ENCODE measurements at regions not wholly inside any gene's neighbourhood (a gene's known extent, or its start where the extent isn't known, plus 50 kb on each side); places are given as distances from the start of the nearest gene placed in this dataset.

DNA sequence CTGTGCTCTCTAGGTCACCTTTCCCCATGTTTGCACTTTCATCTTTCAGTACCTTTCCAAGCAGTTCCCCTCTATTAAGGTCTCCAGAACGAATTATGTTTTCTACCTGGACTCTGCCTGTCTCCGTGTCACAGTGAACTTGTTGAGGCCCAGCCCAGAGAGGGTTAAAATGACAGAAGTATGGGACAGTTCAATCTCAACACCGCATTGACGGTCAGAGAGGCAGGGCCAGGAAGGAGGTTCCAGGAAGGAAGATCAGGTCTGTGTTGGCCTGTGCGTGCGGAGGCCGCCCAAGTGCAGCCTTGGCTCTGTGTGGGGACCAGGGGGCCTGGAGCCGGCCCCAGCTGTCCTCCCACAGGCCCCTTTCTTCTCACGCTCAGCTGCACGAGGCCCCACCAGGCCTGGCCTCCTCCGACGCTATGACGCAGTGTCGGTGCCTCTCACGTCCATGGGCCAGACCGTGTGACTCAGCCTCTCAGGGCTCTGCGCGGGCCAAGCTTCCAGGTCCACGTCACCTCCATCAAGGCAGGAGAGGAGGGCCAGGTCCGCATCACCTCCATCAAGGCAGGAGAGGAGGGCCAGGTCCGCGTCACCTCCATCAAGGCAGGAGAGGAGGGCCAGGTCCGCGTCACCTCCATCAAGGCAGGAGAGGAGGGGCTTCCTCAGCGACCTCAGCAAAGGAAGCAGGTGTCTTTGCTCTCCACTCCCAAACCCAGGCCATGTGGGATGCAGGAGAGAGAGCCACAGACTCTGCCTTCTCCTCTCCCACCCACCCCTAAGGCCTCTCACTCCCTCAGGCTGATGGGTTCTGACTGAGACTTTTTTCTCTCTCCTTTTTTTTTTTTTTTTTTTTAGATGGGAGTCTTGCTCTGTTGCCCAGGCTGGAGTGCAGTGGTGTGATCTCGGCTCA lies 83.1 kb downstream of the CPN2 start:
- no peak for DNase-seq

DNA sequence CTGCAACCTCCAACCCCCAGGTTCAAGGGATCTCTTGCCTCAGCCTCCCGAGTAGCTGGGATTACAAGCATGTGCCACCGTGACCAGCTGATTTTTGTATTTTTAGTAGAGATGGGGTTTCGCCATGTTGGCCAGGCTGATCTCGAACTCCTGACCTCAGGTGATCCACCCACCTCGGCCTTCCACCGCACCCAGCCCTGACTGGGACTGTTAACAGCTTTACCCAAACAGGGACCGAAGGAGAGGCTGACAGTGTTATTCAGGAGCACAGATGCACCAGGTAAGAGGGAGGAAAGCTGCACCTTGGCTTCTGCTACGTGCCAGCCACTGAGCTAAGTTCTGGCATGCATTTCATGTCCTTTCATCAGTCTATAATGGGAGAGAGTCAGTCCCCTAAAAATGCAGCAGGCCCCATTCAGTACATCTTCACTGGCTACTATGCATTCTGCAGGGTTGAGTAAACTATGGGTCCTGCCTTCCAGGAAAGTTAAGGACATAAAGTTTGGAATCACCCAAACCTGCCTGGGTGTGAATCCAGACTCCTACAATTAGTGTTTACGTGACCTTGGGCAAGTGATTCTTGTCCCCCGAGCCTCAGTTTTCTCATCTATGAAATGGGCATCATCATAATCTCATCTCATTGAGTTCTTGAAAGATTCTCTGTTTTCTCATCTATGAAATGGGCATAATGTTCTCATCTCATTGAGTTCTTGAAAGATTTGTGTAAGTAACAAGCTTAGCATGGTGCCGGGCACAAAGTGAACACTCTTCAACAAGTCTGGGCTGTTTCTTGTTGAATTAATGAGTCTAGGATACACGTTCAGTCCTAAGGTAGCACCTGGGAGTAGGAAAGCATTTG lies 82.2 kb downstream of the CPN2 start:
- DNase-seq, result no peak

DNA sequence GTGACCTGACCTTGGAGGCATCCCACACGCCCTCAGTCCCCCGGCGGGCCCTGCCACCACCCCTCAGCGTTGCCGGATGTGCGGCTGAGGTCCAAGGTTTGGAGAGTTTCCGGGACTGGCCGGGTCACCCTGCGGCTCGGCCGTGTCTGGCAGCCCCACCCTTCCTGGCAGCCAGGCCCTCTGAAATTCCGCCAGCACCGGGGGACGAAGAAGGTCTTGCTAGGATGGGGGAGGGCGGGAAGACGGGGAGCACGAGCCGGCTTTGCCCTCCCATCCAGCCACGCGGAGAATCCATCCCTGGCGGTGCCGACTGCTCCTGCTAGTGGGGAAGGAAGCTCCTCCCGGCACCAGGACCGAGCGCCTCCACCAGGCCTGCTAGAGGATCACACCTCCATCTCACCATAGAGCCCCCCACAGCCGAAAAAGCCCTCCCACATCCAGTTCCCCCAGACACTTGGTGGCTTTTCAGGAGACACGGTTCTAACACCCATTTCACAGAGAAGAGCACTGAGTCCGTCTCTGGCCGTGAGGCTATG lies 81.5 kb downstream of the CPN2 start:
- no peak for DNase-seq

DNA sequence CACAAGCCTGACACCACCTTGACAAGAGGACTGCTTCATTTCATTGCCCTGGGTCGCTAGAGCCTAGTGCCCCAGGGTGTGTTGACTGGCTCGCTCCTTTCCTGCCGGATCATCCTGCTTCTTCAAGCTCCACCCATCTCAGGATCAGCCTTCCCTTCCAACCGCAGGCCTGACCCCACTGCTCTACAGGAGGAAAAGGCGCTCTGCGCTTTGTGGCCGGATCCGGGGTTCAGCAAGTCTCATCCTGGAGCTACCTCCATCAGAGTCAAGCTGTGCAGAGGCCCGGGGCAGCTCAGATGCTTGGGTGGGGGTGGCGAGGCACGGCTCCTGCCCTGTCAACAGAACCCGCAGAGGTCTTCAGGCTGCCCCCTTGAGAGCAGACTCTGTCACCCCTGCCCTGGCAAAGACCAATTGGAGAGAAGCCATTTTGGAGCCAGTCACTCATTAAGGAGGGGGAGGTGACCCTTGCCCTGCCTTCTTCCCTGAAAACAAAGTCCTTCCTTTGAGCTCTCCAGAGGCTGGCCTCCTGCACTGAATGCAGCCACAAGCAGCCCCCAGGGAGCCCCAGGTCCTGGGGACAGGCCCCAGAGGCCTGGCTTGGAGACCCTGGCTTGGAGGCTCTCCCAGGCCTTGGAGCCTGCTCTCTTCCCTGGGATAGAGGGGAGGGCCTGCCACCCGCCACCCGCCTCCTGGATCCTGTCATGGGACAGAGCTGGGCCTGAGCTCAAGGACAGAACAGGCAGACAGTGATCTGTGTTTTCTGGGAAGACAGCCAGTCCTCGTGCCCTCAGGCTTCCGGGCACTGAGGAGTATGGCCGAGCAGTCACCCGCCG lies 80.3 kb downstream of the CPN2 start:
- no peak for DNase-seq

DNA sequence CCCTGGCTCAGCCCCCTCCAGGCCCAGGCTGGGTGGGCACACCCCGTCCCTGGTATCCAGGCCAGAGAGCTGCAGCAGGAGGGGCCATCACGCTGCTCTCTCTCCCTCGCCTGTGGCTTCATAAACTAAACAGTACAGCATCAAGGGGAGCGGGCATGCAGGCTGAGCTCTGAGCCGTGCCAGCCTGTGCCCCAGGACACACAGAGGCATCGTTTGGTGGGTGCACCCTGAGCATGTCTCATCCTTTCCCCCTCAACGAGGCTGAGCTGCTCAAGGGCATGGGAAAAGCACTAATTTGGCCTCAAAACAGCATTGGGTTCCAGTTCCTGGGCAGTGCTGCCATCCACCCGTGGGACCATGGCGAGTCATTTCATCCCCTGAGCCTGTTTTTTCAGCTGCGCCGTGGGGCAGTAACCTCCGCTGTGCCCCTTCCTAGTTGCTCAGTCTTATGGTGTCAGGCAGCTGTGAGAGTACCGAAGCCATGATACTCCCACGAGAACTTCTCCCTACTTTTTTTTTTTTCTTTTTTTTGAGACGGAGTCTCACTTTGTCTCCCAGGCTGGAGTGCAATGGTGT lies 79.6 kb downstream of the CPN2 start:
- no peak for DNase-seq

DNA sequence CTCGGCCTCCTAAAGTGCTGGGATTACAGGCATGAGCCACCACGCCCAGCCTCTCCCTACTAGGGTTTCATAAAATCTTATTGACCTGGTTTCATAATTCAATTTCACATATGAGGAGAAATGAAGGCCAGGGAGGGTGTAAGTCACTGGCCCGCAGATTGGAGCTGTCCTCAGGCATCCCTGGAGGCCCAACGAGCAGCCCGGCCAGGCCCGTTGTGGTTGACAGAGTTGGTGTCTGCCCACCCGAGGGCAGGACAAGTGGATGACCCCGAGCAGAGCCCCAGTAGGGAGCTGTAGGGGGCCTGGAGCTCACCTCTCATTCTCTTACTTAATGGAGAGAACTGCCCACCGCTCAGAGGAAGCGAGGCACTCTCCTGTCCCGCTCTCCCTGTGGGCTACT lies 78.9 kb downstream of the CPN2 start:
- DNase-seq, result no peak

DNA sequence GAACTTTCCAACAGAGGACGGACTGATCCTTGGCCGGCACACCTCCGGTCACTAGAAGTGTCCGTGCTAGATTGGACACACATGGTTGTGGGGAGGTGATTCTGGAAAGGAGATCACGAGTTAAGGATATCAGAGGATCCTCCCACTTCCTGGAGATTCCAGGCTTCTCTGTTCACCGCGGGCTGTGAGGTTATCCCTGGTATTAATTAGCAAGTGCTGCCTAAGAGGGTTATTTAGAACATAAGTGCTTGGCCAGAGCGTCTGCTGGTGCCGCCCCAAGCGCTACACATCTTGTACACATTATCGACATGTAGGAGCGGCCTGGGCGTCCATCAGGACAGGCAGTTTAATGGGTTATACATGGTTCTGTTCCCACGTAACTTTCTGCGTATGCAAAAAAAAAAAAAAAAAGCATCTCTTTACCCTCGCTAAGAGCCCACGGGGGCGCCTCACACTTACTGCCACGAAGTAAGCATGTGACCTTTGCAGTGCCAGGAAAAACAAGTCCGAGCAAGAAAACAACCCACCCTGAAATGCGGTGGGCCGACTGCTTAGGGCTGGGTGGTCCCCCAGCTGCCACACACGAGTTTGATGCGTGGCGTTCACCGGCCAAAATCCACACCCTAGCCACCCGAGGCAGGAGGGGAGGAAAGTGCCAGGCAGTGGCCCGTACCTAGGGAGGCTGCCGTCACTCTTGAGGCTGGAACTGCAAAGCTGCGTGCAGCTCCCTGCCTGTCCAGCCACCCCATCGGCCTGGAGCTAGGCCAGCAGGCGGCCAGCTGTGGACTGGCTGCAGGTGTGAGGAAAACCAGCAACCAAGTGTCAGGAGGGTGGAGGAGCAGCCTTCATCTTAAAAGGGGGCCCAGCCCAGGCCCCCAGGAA lies 78.0 kb downstream of the CPN2 start:
- no peak for DNase-seq

DNA sequence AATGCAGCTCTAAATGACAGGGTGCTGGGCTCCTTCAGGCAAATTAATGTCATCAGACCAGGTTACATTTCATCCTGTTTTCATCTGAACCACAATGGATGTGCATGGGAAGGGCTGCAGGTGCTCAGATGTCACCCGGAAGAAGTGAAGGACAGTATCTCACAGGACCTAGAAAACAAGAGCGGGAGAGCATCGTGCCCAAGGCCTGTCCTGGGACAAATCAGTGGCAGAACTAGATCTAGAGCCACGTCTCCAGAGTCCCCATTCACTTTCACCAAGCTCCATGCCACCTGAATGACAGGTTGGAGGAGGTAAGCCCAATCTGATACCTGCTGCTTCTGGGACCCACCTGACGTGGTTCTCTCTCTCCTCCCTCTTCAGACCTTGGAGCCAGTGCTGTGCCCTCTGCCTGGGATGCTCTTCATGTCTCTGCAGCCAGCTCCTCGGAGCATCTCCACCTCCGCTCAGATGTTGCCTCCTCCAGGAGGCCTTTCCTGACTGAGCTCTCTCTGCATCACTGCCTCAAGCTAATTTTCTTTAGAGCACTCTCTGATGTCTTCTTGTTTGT lies 77.3 kb downstream of the CPN2 start:
- no peak for DNase-seq

DNA sequence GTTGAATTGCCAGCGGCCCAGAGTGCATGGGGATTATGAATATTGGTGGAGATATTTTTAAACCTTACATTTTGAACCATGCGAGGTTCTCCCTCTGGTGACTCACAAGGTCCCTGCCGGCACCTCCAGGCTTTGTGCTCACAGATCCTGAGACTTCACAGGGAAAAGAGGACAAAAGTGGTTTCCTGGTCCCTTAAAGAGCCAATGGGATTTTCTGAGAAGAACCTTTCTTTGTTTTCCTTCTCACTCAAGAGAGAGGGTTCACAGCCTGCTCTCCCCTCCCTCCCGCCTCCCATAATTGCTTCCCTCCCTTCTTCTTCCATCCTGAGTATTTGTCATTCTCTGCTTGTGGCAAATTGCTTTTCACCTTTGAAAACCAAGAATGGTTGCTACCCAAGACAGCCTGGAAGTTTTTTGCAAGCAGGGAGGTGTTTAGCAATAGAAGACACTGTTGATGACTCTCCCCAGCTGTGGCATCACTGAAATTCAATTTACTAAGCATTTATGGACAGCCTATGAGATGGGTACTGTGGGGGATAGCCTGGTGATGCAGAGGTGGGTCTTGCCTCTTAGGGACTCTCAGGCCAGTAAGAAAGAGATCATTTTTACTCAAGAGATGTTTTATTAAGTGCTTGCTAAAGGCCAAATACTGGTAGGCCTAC lies 76.6 kb downstream of the CPN2 start:
- no peak for DNase-seq

DNA sequence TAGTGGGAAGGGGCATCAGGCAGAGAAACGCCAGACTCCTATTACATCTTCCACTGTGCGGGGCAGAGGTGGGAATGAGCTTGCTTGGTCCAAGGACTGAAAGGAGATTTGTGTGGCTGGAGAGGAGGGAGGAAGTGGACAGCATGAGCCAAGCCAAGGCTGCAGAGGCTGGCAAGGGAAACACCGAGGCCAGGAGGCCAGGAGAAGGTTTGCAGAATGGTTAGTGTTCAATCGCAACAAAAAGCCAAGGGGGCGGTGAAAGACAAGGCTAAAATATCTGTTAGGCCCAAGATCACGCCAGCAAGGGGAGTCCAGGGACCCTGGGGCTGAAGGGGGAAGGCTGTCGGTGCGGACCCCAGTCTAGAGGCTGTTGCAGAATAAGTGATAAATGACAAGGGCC lies 75.8 kb downstream of the CPN2 start:
- DNase-seq, result no peak

DNA sequence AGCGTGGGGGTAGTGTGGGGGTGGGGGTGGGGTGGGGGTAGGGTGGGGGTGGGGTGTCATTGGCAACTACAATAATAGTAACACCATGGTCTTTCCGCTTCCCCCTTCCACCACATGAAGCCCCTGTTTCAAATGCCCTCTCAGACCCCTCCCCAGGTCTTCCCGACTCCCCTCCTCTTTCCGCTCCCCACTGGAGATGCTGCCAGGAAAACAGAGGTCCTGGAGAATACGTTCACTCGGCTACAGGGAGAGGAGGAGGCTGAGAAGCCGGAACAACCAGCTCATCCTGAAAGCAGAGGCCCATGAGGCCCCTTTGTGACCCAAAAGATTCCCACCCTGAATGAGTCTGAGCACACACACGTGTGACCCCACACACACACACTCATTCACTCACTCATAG lies 75.4 kb downstream of the CPN2 start:
- DNase-seq, result no peak

DNA sequence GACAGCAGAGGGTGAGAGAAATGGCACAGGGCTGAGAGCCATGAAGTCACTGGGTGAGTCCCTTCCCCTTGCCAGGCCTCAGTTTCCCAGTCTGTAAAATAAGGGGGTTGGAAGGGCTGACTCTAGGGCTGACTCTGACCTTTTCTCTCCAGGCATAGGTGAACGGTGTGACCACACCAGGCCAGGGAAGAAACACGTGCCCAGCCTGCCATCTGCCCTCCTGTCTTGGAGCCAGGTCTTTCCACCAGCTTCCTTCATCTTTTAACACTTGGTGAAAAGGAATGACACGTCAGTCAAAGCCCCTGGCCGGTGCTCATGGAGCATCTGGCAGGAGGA lies 74.4 kb downstream of the CPN2 start:
- DNase-seq, result no peak

DNA sequence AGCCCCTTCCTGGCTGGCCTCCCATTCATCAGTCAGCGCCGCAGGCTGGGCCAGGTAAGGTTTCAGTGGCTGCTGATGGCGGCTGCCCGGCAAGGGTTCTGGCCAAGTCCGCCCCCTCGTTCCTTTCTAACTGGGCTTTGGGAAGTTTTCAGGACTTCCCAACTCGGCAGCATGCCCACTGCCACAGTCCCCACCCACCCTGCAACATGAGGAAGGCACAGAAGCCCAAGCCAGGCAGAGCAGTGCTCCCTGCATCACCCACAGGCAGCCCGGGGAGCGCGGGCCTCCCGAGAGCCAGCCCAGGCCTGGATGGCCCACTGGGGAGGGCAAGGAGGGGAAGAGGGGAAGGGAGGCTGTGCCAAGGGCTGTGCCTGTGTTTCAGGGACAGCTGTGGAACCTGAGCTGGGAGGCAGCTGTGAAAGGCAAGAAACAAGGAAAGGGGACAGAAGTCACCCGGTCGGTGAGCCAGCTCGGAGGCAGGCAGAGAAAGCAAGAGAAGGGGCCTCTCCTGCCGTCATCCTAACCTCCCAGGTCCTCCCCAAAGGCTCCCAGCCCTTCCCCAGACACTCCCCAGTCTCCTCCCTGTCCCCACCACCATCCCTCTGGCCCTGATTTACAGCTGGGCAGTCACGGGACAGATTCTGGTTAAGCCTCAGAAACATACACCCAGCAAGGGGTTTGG lies 73.9 kb downstream of the CPN2 start:
- no peak for DNase-seq

DNA sequence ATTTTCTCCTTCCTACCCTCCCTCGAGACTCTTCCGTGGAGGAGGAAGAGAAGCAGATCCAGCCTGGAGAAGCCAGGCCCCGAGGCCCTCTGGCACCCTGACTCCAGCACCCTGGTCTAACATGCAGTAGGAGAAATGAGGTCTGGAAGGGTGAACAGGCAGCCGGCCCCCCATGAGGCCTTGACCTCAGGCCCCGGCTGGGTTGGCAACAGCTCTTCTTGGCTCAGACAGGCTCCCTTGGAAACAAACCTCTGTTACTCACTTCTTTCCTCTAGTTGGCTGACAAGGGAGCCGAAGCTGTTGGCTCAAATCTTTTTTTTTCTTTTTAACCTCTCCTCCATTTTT lies 73.4 kb downstream of the CPN2 start:
- no peak for DNase-seq

DNA sequence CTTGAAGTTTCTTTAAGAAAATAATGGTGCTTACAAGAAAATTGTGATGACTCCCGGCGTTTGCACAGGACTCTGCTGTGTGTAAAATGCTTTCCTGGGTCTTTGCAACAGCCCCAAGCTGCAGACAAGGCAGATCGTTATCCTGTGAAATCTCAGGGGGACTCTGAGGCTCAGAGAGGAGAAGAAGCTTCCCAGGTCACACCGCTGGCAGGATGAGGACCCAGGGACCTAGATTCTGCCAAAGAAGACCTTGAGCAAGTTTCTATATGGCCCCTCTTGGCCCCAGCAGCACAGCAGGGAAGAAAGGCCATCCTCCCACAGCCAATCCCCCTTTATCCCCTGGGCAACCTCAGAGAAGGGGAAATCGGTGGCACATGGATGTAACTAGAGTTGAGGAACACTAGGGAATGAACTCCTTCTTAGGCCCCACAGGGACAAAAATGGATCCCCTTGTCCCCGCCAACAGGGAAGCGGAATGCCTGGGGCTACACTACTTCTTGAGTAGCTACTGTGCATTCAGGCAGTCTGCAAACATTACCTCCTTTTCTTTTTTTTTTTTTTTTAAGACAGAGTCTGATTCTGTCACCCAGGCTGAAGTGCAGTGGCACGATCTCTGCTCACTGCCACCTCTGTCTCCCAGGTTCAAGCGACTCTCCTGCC lies 72.8 kb downstream of the CPN2 start:
- DNase-seq, result no peak

DNA sequence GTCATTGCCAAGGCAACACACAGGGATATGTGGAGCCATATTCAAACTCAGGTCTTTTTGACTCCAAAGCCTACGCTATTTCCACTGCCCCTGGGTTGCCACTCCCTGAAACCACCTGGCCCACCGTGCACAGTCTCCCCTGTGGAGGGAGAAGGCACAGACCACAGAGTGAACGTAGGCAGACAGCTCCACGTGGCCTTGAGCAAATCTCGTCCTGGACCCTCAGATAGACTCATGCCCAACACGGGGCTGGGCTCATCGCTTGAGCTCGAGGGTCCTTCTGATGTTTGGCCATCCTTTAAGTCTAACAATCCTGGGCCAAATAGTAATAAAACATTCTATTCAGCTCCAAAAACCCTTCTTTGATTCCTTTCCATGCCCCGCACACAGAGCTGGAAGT lies 72.0 kb downstream of the CPN2 start:
- DNase-seq, result no peak

DNA sequence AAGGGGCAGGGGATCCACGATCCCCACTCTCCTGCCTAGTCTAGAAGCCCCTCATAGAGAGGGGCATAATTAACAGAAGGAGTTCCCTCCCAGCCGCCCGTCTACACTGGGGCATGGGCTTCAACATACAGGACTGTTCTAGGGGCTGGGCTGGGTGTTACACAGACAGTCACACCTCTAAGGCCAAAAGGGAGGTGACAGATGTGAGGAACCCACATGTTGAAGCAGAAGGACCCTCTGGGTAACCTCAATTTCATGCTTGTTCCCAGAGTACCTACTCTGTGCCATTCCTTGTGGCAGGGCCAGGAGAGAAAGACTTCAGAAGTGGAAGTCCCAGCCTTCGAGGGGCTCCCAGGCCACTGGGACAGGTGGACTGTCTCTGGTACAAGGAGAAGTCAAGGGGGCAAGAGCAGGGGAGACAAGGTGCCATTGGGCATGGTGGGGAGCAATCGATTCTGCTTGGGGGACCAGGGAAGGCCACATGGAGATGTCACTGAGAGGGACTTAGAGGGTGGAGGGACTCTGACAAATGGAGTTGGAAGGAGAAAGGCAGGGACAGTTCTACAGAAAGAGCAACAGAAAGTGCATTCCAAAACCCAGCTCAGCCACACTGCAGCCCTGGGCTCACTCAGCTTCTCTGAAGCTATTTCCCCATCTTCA lies 71.3 kb downstream of the CPN2 start:
- no peak for DNase-seq

DNA sequence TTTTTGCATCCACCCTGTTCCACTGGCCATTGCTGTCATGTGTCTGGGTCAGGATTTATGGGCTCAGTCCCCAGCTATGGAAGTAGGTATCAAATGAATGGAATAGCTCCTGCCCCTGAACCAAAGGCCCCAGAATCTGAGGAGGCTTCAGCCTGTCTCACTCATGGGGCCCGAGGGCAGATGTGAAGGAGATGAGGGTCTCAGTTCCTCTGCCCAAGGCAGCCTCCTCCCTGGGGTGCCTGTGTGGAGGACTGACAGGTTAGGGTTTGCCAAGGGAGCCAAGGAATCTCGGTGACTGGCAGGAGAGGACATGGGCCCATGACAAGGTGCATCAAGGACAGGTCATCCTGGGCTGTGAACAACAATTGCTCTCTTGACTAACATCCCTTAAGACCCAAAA lies 70.4 kb downstream of the CPN2 start:
- no peak for DNase-seq

DNA sequence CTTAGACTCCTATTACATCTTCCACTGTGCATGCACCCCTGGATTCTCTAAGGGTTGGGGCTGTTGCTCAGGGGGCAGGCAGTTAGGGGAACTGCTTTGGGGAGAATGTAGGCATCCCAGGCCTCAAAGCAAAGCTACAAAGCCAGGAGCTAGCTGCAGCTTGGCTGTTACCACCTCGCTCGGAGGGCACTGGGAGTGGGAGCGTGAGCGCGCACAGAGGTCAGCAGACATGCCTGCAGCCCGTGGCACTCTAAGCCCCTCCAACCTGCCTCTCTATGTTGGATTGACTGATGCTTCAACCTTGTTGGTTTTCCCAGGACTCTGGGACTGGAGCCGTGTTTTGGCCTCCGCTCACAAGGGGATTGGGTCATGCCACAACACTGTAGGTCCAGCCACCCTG lies 69.8 kb downstream of the CPN2 start:
- DNase-seq, result no peak
